Inferior parietal cortex (tissue), 1 donor: ENCODE measurements at regions not wholly inside any gene's neighbourhood (a gene's known extent, or its start where the extent isn't known, plus 50 kb on each side); places are given as distances from the start of the nearest gene placed in this dataset.
"Not testable (repeated sequence)": the region's sequence is repeated elsewhere in the genome, so short reads cannot be mapped to it uniquely, and the experiment has no call there.

ENCODE experiments used
- DNase-seq: peaks from one replicate; pipeline ENCODE4 v3.0.0-alpha.2; 2016; ENCODE audit errors: extremely low spot score

- not testable (repeated sequence) for DNase-seq
Measured at GRCh38 chr6:27826612-27826985, 85.6 kb downstream of the OR2B2 start.

- DNase-seq = not testable (repeated sequence)
Measured at GRCh38 chr6:27825848-27826611, 86.2 kb downstream of the OR2B2 start.

- DNase-seq = no peak
Measured at GRCh38 chr6:27825025-27825793, 87.0 kb downstream of the OR2B2 start.

GRCh38 chr6:27824211-27825024, 87.8 kb downstream of the OR2B2 start:
- not testable (repeated sequence) for DNase-seq

GRCh38 chr6:27823714-27824210, 88.4 kb downstream of the OR2B2 start:
- DNase-seq = not testable (repeated sequence)

- no peak for DNase-seq
Measured at GRCh38 chr6:27816906-27817305, 95.3 kb downstream of the OR2B2 start.

- DNase-seq = peak; percentile 69
Measured at GRCh38 chr6:27814665-27815424, 97.4 kb downstream of the OR2B2 start.

GRCh38 chr6:27814415-27814664, 97.9 kb downstream of the OR2B2 start:
- not testable (repeated sequence) for DNase-seq

GRCh38 chr6:27812805-27813492, 99.2 kb downstream of the OR2B2 start:
- DNase-seq = no peak

- no peak for DNase-seq
Measured at GRCh38 chr6:27812078-27812804, 100.0 kb downstream of the OR2B2 start.

- DNase-seq = no peak
Measured at GRCh38 chr6:27811451-27811772, 100.8 kb downstream of the OR2B2 start.

GRCh38 chr6:27810768-27811450, 101.3 kb downstream of the OR2B2 start:
- DNase-seq = no peak

GRCh38 chr6:27809939-27810767, 102.0 kb downstream of the OR2B2 start:
- peak; percentile 86 for DNase-seq

GRCh38 chr6:27809067-27809938, 102.9 kb downstream of the OR2B2 start:
- no peak for DNase-seq

GRCh38 chr6:27808242-27809066, 103.7 kb downstream of the OR2B2 start:
- not testable (repeated sequence) for DNase-seq

- DNase-seq = peak; percentile 85
Measured at GRCh38 chr6:27807441-27808241, 104.6 kb downstream of the OR2B2 start.
